HepG2 (cell line): ENCODE measurements at regions not wholly inside any gene's neighbourhood (a gene's known extent, or its start where the extent isn't known, plus 50 kb on each side); places are given as distances from the start of the nearest gene placed in this dataset.

Source experiments
- ATAC-seq: fragments of 200-7000 bp; cut with Tn5 transposase; 3 replicates; pipeline ENCODE4 v1.9.1; 2020; ENCODE audit warnings: mild to moderate bottlenecking, moderate library complexity
- BruUV-seq: library from RNA; stranded (reverse); fragments of 400-500 nt; replicated peaks from 2 replicates; lab custom pipeline; 2021; lab: Mats Ljungman, UMichigan
- CTCF ChIA-PET: fragments of 300-600 bp; formaldehyde crosslinking; extraction: SDS; loops from one replicate; lab custom pipeline; 2021; ENCODE audit warnings: low total read pairs, inconsistent platforms, low intra/inter-chr PET ratio; lab: Yijun Ruan, JAX
- POLR2A ChIA-PET: fragments of 350-600 bp; sonication (Branson Sonifier 250); formaldehyde crosslinking; loops from one replicate; lab custom pipeline; 2020; ENCODE audit warnings: antibody characterized with exemption, inconsistent platforms; lab: Yijun Ruan, JAX
- DNase-seq: peaks from one replicate; pipeline ENCODE4 v3.0.0-alpha.2; 2015; ENCODE audit warnings: low spot score
- FAIRE-seq: peaks from 3 replicates; lab custom pipeline; 2011; peaks lifted over from hg19 to GRCh38; lab: Jason Lieb, UNC
- H2AFZ ChIP-seq: one replicate; pipeline ENCODE4 v1.6.1; 2011; ENCODE audit warnings: low read length, inconsistent platforms
- H3K27ac ChIP-seq: fragments of 300-600 bp; 3 replicates; pipeline ENCODE4 v1.8.0; 2011; ENCODE audit warnings: mixed run types, mild to moderate bottlenecking, mixed read lengths, low read length, inconsistent platforms; ENCODE audit not compliant: insufficient read depth; ENCODE audit errors: extremely low read length
- H3K27me3 ChIP-seq, 2 experiments: fragments of 200-600 bp in 1 of 2; 2 replicates in 1 of 2; 3 replicates in 1 of 2; pipeline versions ENCODE4 v1.6.0 to v1.8.0; 2011; ENCODE audit warnings: low read length in 2 of 2, mild to moderate bottlenecking in 2 of 2, moderate library complexity in 2 of 2, inconsistent platforms in 1 of 2; ENCODE audit not compliant: insufficient read depth in 2 of 2, control insufficient read depth in 1 of 2
- H3K36me3 ChIP-seq, 2 experiments: fragments of 200-600 bp in 1 of 2; replicated peaks in 1 of 2; 2 replicates in 1 of 2; 3 replicates in 1 of 2; pipeline versions ENCODE4 v1.5.1 to v1.8.0; 2011; ENCODE audit warnings: low read length in 2 of 2, inconsistent platforms in 1 of 2; ENCODE audit not compliant: insufficient read depth in 2 of 2, control insufficient read depth in 1 of 2
- H3K4me1 ChIP-seq: 2 replicates; pipeline ENCODE4 v1.5.1; 2012; ENCODE audit warnings: low read length, inconsistent platforms; ENCODE audit not compliant: insufficient read depth
- H3K4me2 ChIP-seq: 2 replicates; pipeline ENCODE4 v1.6.0; 2011; ENCODE audit warnings: low read depth, low read length, inconsistent platforms
- H3K4me3 ChIP-seq, 3 experiments: fragments of 200-600 bp in 1 of 3; sonication (generic), shearing (Covaris generic) in 1 of 3; replicated peaks in 1 of 3; 2 replicates each; pipeline ENCODE4 v1.5.1; 2011 to 2016; ENCODE audit warnings: low read length in 3 of 3, inconsistent platforms in 2 of 3, low read depth in 2 of 3, mild to moderate bottlenecking in 2 of 3, control low read depth in 1 of 3, mixed read lengths in 1 of 3; ENCODE audit not compliant: insufficient read depth in 1 of 3
- H3K79me2 ChIP-seq: one replicate; pipeline ENCODE4 v1.6.1; 2011; ENCODE audit warnings: low read length, inconsistent platforms; ENCODE audit not compliant: insufficient read depth
- H3K9ac ChIP-seq: 2 replicates; pipeline ENCODE4 v1.6.0; 2011; ENCODE audit warnings: mild to moderate bottlenecking, low read depth, low read length, inconsistent platforms; ENCODE audit not compliant: insufficient read depth
- H3K9me3 ChIP-seq: 2 replicates; pipeline ENCODE4 v1.5.1; 2012; ENCODE audit warnings: mild to moderate bottlenecking, low read length
- H4K20me1 ChIP-seq: 2 replicates; pipeline ENCODE4 v1.6.0; 2011; ENCODE audit warnings: inconsistent platforms, mild to moderate bottlenecking, low read length, moderate library complexity; ENCODE audit not compliant: insufficient read depth
- ARID3A ChIP-seq: IDR thresholded peaks from 2 replicates; pipeline ENCODE4 v1.6.1; 2012; ENCODE audit warnings: low read depth, low read length, improper control_type of control experiment
- FIP1L1 ChIP-seq: fragments of 200-400 bp; formaldehyde crosslinking; IDR thresholded peaks from 2 replicates; pipeline ENCODE4 v1.6.1; 2018; ENCODE audit warnings: low read depth, mild to moderate bottlenecking, low read length, moderate library complexity, borderline replicate concordance; ENCODE audit not compliant: insufficient read depth
- FOXA1 ChIP-seq, 2 experiments: fragments of 450-650 bp in 1 of 2; sonication (generic) in 1 of 2; formaldehyde crosslinking in 1 of 2; IDR thresholded peaks; 2 replicates each; pipeline versions ENCODE4 v1.4.0 to v1.6.1; 2016 to 2020; ENCODE audit warnings: missing genetic modification reagents in 1 of 2
- GPN1 ChIP-seq: sonication (generic); formaldehyde crosslinking; IDR thresholded peaks from 2 replicates; pipeline ENCODE4 v1.5.1; 2020; ENCODE audit warnings: missing genetic modification reagents, borderline replicate concordance
- MTA3 ChIP-seq: sonication (generic); formaldehyde crosslinking; IDR thresholded peaks from 2 replicates; pipeline ENCODE4 v1.4.0; 2020; ENCODE audit warnings: missing genetic modification reagents
- NFKBIZ ChIP-seq: IDR thresholded peaks from 2 replicates; pipeline ENCODE4 v1.6.1; 2018; ENCODE audit warnings: missing genetic modification reagents, missing compliant biosample characterization
- NONO ChIP-seq, 2 experiments: fragments of 450-650 bp in 1 of 2; sonication (generic) in 1 of 2; formaldehyde crosslinking in 1 of 2; IDR thresholded peaks in 1 of 2; conservative IDR thresholded peaks in 1 of 2; 2 replicates each; pipeline versions ENCODE4 v1.6.1 to v1.8.0; 2017 to 2022; ENCODE audit warnings: mild to moderate bottlenecking in 1 of 2, missing genetic modification reagents in 1 of 2, moderate library complexity in 1 of 2
- NR2F6 ChIP-seq, 2 experiments: IDR thresholded peaks; 2 replicates each; pipeline ENCODE4 v1.6.1; 2016; ENCODE audit warnings: antibody characterized with exemption in 1 of 2, mild to moderate bottlenecking in 1 of 2
- POLR2AphosphoS5 ChIP-seq: IDR thresholded peaks from 2 replicates; pipeline ENCODE4 v1.6.1; 2012; ENCODE audit warnings: low read depth, low read length
- REST ChIP-seq, 2 experiments: IDR thresholded peaks; 2 replicates each; pipeline ENCODE4 v1.6.1; 2011 to 2012; ENCODE audit warnings: low read length in 2 of 2, borderline replicate concordance in 1 of 2, low read depth in 1 of 2, mild to moderate bottlenecking in 1 of 2, moderate library complexity in 1 of 2
- SP2 ChIP-seq: sonication (generic); formaldehyde crosslinking; IDR thresholded peaks from 2 replicates; pipeline ENCODE4 v1.5.1; 2020; ENCODE audit warnings: mild to moderate bottlenecking, missing genetic modification reagents
- TEAD3 ChIP-seq: optimal IDR thresholded peaks from 2 replicates; pipeline ENCODE3; 2016; ENCODE audit warnings: borderline replicate concordance
- ZFP36L1 ChIP-seq: sonication (generic); formaldehyde crosslinking; IDR thresholded peaks from 2 replicates; pipeline ENCODE4 v1.8.0; 2022; ENCODE audit warnings: mild to moderate bottlenecking, missing genetic modification reagents, moderate library complexity
- ZFP82 ChIP-seq: sonication (generic); formaldehyde crosslinking; IDR thresholded peaks from 2 replicates; pipeline ENCODE4 v1.5.1; 2020; ENCODE audit warnings: mild to moderate bottlenecking, missing genetic modification reagents, borderline replicate concordance
- ZNF556 ChIP-seq: sonication (generic); formaldehyde crosslinking; IDR thresholded peaks from 2 replicates; pipeline ENCODE4 v1.4.0; 2020; ENCODE audit warnings: mild to moderate bottlenecking, missing genetic modification reagents, borderline replicate concordance
- WGBS: methylation state at CpG from one replicate; pipeline ENCODE4 v1.1.6; 2017; ENCODE audit warnings: low lambda C conversion rate; 5-methylcytosine and 5-hydroxymethylcytosine counted together
- in situ Hi-C: cut with HindIII; loops from 2 replicates; pipeline ENCODE4 v1.10.0; 2017; ENCODE audit warnings: low pct_unique_long_range_greater_than_20kb; ENCODE audit not compliant: extremely low pct_ligation_motif_present
- intact Hi-C: fragments of 100-400 bp; cut with micrococcal nuclease; formaldehyde crosslinking; loops from one replicate; pipeline ENCODE4 v1.10.0; 2022; ENCODE audit not compliant: unreplicated experiment

GRCh38 chr7:118644346-118644745 lies 419.8 kb downstream of the ANKRD7 start:
- Histone ChIP-seq H3K27ac (no peak overlapping the region), H3K9me3 (no peaks in the 10 kb centered on the region), H2AFZ (no peak overlapping the region), H3K79me2 (no peaks in the 10 kb centered on the region), H3K27me3 (no peaks in the 10 kb centered on the region), H3K4me3 (no peak overlapping the region), H3K36me3 (no peaks in the 10 kb centered on the region)
- in situ Hi-C loops (no loop called here), intact Hi-C loops (no loop called here)
- FAIRE-seq (no peak), ATAC-seq (no peak), DNase-seq (no peak)
- CTCF ChIA-PET = no interaction called here
- TF ChIP-seq SP2 (CRISPR knock-in tag) = no peak
- no peak for TF ChIP-seq ZFP36L1
- TF ChIP-seq ZFP82 (CRISPR knock-in tag) = no peak
- no peak for TF ChIP-seq NFKBIZ (CRISPR knock-in tag)
- no peak for TF ChIP-seq GPN1 (CRISPR knock-in tag)
- TF ChIP-seq, all 625 proteins: peak for 0
- no peaks in the 10 kb centered on the region for H3K4me1 ChIP-seq
- no TSS peak for BruUV-seq
- POLR2A ChIA-PET = no interaction called here
- H3K9ac ChIP-seq = no peak overlapping the region
- H4K20me1 ChIP-seq = no peaks in the 10 kb centered on the region
- H3K4me2 ChIP-seq = no peak overlapping the region

- FAIRE-seq (no peak), ATAC-seq (no peak), DNase-seq (no peak)
- no peak overlapping the region for H3K27ac ChIP-seq
- no TSS peak for BruUV-seq
- H3K36me3 ChIP-seq = no peaks in the 10 kb centered on the region
- H3K9me3 ChIP-seq = no peaks in the 10 kb centered on the region
- no peak overlapping the region for H3K4me3 ChIP-seq
- no peak overlapping the region for H3K9ac ChIP-seq
- no peaks in the 10 kb centered on the region for H3K4me1 ChIP-seq
- no peaks in the 10 kb centered on the region for H3K79me2 ChIP-seq
- no peaks in the 10 kb centered on the region for H4K20me1 ChIP-seq
- POLR2A ChIA-PET = no interaction called here
- WGBS = 6% methylated on average over 2 of the region's 2 CpGs
- in situ Hi-C loops = no loop called here
- intact Hi-C loops = no loop called here
- H2AFZ ChIP-seq = no peak overlapping the region
- CTCF ChIA-PET = no interaction called here
- no peak overlapping the region for H3K4me2 ChIP-seq
- no peaks in the 10 kb centered on the region for H3K27me3 ChIP-seq
- no peak for TF ChIP-seq FOXA1 (IDR thresholded peaks at IDR 0.05)
- TF ChIP-seq FOXA1 (CRISPR knock-in tag; IDR thresholded peaks at IDR 0.05) = no peak
- TF ChIP-seq POLR2AphosphoS5 = no peak
- no peak for TF ChIP-seq ZNF556 (CRISPR knock-in tag)
- no peak for TF ChIP-seq MTA3 (CRISPR knock-in tag)
- TF ChIP-seq TEAD3 = no peak
- TF ChIP-seq NR2F6 (IDR thresholded peaks at IDR 0.05) = no peak
- TF ChIP-seq NR2F6 (CRISPR knock-in tag; IDR thresholded peaks at IDR 0.05) = no peak
- TF ChIP-seq NONO (IDR thresholded peaks at IDR 0.05) = no peak
- no peak for TF ChIP-seq NONO (CRISPR knock-in tag; conservative IDR thresholded peaks at IDR 0.05)
- no peak for TF ChIP-seq FIP1L1
- no peak for TF ChIP-seq REST (IDR thresholded peaks at IDR 0.05; ENCODE audit: borderline replicate concordance in 1 of 2, low read depth in 1 of 2, low read length in 2 of 2)
- TF ChIP-seq ARID3A = no peak
These were observed 423.5 kb downstream of the ANKRD7 start for GRCh38 chr7:118648002-118648401.
